Prostate gland (tissue), 2 donors: ENCODE measurements at regions not wholly inside any gene's neighbourhood (a gene's known extent, or its start where the extent isn't known, plus 50 kb on each side); places are given as distances from the start of the nearest gene placed in this dataset.

Source experiments
- CTCF ChIP-seq, 4 experiments: fragments of 200-600 bp in 2 of 4; fragments of 450-650 bp in 2 of 4; sonication (generic) in 2 of 4; IDR thresholded peaks; 1 replicate in 3 of 4; 2 replicates in 1 of 4; pipeline ENCODE4 v1.5.1; 2016 to 2019; ENCODE audit warnings: antibody characterized with exemption in 4 of 4, mild to moderate bottlenecking in 2 of 4, moderate library complexity in 2 of 4
- POLR2A ChIP-seq: fragments of 450-650 bp; IDR thresholded peaks from one replicate; pipeline ENCODE4 v1.6.1; 2016; ENCODE audit warnings: antibody characterized with exemption, mild to moderate bottlenecking
- POLR2AphosphoS5 ChIP-seq: sonication (generic); formaldehyde crosslinking; IDR thresholded peaks from one replicate; pipeline ENCODE4 v1.6.1; 2017; ENCODE audit warnings: antibody characterized with exemption

- TF ChIP-seq CTCF (IDR thresholded peaks at IDR 0.05) (no peak), POLR2A (no peak), POLR2AphosphoS5 (no peak)
Measured at GRCh38 chr6:21802175-21802822, 208.7 kb downstream of the SOX4 start.
